ENCODE measurements at regions not wholly inside any gene's neighbourhood (a gene's known extent, or its start where the extent isn't known, plus 50 kb on each side); places are given as distances from the start of the nearest gene placed in this dataset.

GRCh38 chr6:6836609-6837406, 248.3 kb downstream of the LY86 start:
- TF ChIP-seq POLR2AphosphoS5 (IDR thresholded peaks at IDR 0.05; ENCODE audit: low read depth, low read length), result no peak
- TF ChIP-seq SIN3A (IDR thresholded peaks at IDR 0.05; ENCODE audit: borderline replicate concordance, insufficient read depth, low read length), result no peak
- no peak for TF ChIP-seq REST (IDR thresholded peaks at IDR 0.05; ENCODE audit: insufficient read depth in 1 of 2, low read depth in 2 of 2, low read length in 2 of 2)
- TF ChIP-seq TAF1 (IDR thresholded peaks at IDR 0.05; ENCODE audit: borderline replicate concordance, insufficient read depth, low read length), result no peak
